NOMO-1 treated with dmso at 0.1 percent for 144 hours (cell line): ENCODE measurements at regions not wholly inside any gene's neighbourhood (a gene's known extent, or its start where the extent isn't known, plus 50 kb on each side); places are given as distances from the start of the nearest gene placed in this dataset.
"Not testable (repeated sequence)": the region's sequence is repeated elsewhere in the genome, so short reads cannot be mapped to it uniquely, and the experiment has no call there.

Source experiments
- DNase-seq: peaks from one replicate; lab custom pipeline; 2025; ENCODE audit not compliant: unreplicated experiment; lab: John Stamatoyannopoulos, UW

- DNase-seq = no peak
These were observed 53.3 kb upstream of the CYLC2 start for GRCh38 chr9:102941868-102942267.

DNA sequence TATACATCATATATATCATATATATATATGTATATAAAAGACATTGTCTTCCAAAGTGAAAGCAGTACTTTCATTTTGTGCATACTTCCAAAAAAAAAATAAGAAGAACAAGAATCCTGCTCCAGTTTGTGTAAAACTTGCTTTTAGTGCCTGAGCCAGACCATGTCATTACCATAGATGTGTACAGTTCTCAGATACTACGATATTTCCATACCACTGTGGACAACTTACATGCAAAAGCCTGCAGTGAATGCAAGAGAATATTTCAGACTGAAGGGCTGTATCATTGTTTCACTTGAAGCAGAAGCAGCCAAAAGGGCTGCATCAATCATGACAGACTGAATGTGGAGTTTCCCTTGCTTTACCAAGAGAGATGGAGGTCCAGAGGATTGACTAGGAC, 72.6 kb upstream of the CYLC2 start:
- no peak for DNase-seq

- DNase-seq = no peak
These were observed 83.9 kb upstream of the CYLC2 start for GRCh38 chr9:102911185-102911584.

DNA sequence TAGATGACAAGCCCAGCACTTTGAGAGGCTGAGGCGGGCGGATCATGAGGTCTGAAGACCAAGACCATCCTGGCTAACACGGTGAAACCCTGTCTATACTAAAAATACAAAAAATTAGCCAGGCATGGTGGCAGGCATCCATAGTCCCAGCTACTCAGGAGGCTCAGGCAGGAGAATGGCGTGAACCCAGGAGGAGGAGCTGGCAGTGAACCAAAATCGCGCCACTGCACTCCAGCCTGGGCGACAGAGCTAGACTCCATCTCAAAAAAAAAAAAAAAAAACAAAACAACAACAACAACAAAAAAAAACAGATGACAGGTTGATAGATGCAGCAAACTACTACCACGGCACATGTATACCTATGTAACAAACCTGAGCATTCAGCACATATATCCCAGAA, 89.3 kb upstream of the CYLC2 start:
- DNase-seq = not testable (repeated sequence)

- no peak for DNase-seq
These were observed 103.1 kb upstream of the CYLC2 start for GRCh38 chr9:102892025-102892424.

DNA sequence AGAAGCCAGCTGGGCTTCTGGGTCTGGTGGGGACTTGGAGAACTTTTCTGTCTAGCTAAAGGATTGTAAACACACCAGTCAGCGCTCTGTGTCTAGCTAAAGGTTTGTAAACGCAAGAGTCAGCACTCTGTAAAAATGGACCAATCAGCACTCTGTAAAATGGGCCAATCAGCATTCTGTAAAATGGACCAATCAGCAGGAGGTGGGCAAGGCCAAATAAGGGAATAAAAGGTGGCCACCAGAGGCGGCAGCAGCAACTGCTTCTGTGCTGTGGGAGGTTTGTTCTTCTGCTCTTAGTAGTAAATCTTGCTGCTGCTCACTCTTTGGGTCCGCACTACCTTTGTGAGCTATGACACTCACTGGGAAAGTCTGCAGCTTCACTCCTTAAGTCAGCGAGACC, 106.4 kb upstream of the CYLC2 start:
- not testable (repeated sequence) for DNase-seq

DNA sequence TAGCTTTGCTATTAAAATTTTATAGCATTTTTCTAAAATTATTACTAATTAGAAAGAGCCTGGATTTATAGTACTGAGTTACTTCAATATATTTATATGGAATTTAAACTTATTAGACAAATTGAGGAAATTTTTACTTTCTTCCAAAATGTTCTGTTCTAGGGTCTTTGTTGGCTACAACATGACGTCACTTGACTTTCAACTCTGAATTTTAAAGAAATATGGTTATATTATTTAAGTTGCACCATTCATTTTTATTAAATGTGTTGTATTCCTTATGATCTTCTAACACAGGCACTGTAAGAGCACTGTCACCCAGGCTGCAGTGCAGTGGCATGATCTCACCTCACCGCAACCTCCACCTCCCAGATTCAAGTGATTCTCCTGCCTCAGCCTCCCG, 119.4 kb upstream of the CYLC2 start:
- DNase-seq = no peak

GRCh38 chr9:102867488-102867887, 127.6 kb upstream of the CYLC2 start:
- DNase-seq = no peak

DNA sequence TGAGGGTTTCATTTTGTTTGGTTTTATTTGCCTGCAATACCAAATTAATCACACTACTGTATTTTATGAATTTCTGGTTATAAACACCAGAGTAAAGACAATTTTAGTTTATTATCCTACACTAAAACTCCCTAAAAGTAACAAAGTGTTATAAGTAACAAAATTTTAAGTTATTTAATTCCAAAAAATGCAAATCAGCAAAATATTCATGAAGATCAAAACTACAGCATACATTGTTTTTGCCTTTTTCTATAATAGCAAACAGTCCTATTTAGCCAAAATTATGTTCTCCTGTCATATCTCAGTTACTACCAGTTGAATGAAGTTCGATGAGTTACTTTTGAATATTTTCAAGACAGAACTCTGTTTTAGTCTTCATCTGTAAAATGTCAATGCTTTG, 132.7 kb upstream of the CYLC2 start:
- DNase-seq = no peak

DNA sequence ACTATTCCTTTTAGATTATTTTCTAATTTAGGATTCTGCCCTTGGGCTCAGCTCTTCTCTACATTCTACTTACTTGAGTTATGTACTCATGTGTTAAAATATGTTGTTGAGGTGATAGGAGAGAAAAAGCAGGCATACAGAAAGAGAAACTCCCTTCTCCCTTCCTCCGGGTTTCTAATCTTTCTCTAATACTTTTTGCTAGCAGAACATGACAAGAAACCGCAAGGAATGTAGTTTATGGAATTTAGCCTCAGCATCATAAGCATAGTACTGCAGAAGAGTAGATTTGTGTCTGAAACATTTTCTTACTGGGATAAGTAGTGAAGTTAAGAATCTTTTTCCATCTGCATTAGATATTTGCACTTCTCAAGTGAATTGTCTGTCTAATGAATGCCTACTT, 139.5 kb upstream of the CYLC2 start:
- no peak for DNase-seq

DNA sequence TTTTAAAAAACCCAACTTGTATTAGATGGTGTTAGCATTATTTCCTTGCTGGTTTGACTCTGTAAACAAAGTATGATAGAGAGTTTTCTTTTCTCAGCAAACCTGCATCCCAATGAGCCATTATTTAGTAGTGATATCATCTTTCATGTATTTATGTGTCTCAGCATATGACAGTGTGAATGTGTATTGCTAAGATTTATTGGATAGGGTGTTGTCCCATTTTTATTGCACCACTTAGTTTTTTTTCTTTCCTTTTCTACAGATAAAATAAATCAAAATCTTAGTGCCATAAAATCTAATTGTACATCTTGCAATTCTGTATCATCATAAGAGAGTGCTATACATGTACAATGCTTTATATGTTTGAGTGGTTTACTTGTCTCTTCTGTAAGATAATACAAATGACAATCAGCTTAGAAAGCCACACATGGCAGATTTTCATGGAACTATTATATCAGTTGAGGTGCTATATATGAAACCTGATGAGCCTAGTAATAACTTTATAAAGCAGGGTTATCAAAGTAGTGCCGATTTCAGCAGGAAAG, 149.2 kb upstream of the CYLC2 start:
- no peak for DNase-seq

- DNase-seq = no peak
These were observed 150.4 kb upstream of the CYLC2 start for GRCh38 chr9:102844716-102845115.

DNA sequence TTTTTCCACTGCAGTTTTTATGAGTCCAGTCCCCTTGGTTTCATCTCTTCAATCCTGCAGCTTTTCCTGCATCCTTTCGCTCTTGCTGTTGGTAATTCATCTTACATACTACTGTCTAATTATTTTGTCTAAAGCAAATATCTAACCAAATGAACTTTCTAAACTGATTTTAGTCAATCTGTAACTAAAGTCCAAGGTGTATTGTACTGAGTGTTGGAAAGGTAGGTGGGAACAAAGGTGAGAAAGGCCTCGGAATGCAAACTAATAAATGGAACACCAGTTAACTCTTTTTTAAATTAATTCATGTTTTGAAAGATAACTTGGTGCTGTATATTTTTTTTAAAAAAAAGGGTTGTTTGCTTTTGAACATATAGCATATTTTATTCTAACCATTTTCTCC, 152.7 kb upstream of the CYLC2 start:
- no peak for DNase-seq

GRCh38 chr9:102841376-102841775, 153.8 kb upstream of the CYLC2 start:
- DNase-seq = no peak

- no peak for DNase-seq
These were observed 154.8 kb upstream of the CYLC2 start for GRCh38 chr9:102840335-102840734.

- DNase-seq = no peak
These were observed 162.3 kb upstream of the CYLC2 start for GRCh38 chr9:102832814-102833213.

DNA sequence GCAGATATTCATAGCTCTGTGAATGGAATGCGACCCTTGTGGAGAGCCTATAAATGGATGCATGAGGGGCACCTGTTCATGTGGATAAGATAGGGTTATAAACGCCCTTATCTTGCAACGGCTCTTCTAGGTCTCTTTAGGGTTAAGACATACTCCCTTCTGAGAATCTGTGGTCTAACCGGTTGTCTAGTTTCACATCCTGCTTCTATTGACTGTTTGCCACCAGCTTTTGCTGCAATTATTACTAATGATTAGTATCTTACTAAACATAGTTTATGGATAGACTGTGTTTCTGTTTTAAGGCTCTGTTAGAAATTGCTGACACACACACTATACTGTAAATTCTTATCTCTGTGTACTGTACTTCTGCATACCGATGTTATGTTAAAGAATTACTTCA, 198.9 kb upstream of the CYLC2 start:
- peak; percentile 54 for DNase-seq

DNA sequence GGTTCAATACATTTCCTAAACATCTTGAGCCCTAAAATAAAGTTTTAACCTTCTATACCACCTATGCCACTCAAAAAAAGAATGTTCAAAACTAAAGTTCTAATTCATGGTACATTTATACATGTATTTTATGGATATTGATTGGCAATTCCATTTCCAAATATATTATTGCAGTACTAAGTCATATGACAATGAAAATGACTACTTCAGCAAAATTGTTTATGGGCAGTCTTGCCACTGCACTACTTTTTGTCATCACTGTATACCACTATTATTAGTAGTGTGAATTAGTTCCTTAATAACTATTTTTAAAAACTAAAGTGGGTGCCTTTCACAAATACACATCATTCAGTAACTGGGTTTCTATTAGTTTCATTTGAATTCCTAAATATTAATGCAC, 199.6 kb upstream of the CYLC2 start:
- DNase-seq = no peak

DNA sequence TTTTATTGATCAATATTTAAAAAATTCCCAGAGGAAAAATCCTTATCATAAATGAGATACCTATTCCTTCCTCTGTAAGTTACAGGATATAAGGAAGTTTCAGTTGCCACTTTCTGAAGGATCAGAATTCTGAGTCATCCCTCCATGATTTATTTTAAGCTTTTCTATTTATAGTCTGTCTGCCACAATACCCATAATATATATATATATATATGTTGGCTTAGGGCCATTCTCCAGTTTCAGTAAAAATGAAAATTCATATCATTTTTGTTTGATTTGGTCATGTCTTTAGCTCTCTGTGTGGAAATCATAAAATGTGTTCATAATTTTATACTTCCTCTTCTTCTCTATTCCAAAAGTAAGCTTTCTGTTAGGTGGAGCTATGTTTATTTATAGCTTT, 215.8 kb upstream of the CYLC2 start:
- DNase-seq = no peak

- no peak for DNase-seq
These were observed 216.4 kb upstream of the CYLC2 start for GRCh38 chr9:102778746-102779145.

DNA sequence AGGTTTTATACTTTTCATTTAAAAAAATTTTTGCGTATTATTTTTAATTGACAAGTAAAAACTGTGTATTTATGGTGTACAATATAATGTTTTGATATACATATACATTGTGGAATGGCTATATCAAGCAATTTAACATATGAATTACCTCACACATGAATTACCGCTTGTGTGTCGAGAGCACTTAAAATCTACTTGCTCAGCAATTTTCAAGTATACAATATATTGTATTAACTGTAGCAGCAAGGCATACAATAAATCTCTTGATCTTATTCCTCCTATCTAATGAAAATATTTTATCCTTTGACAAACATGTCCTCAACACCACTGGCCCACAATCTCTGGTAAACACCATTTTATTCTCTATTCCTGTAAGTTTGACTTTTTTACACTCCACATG, 224.4 kb upstream of the CYLC2 start:
- DNase-seq = no peak

GRCh38 chr9:102769307-102769706, 225.8 kb upstream of the CYLC2 start:
- no peak for DNase-seq

DNA sequence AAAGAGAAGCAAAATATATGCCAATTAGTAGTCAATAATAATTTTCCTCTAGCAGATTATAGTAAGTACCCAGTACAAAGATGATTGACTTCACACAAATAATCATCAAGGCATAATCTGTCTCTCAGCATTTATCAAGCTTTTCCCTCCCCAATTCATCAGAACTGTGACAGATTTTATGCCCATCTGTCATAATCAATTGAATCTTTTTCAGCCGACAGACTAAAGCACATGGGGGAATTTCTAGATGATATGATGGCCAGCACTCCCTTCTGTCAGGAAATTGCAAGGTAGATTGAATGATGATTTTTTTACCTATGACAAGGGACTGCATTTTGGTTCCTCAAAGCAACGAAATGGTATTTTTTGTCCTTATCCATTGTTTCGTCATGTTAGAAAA, 227.1 kb upstream of the CYLC2 start:
- no peak for DNase-seq

GRCh38 chr9:102767076-102767475, 228.1 kb upstream of the CYLC2 start:
- DNase-seq = no peak
